ENCODE measurements at regions not wholly inside any gene's neighbourhood (a gene's known extent, or its start where the extent isn't known, plus 50 kb on each side); places are given as distances from the start of the nearest gene placed in this dataset.

GRCh38 chr3:8420612-8421011, 81.0 kb upstream of the LMCD1 start:
- TF ChIP-seq CTCF (IDR thresholded peaks at IDR 0.05) (no peak), POLR2A (IDR thresholded peaks at IDR 0.05) (no peak), EP300 (IDR thresholded peaks at IDR 0.05) (no peak), POLR2AphosphoS5 (IDR thresholded peaks at IDR 0.05) (no peak)

Measured in stomach (tissue), 4 donors.